ENCODE measurements at regions not wholly inside any gene's neighbourhood (a gene's known extent, or its start where the extent isn't known, plus 50 kb on each side); places are given as distances from the start of the nearest gene placed in this dataset.

- 100% methylated on average over 1 of the region's 2 CpGs for WGBS (ENCODE audit: insufficient coverage)
- Mint-ChIP-seq H3K27ac (no peak overlapping the region), H3K9me3 (peaks cover 0 to 3% (median 0%) of the 10 kb centered on the region in 7 donors), H3K36me3 (no peaks in the 10 kb centered on the region), H3K4me1 (no peaks in the 10 kb centered on the region), H3K27me3 (ENCODE audit: low read depth in 3 of 3) (peaks cover 2 to 5% (median 3%) of the 10 kb centered on the region in 3 donors), H3K4me3 (no peak overlapping the region)
- no peaks in the 10 kb centered on the region for H3K79me2 ChIP-seq (ENCODE audit: insufficient read depth, low read length)
- no peak overlapping the region for H3K4me2 ChIP-seq (replicated peaks; ENCODE audit: extremely low read depth, low read length, poor library complexity, severe bottlenecking)
- H3K27ac ChIP-seq (ENCODE audit: low read depth in 1 of 2, low read length in 2 of 2): no peak overlapping the region
- TF ChIP-seq CTCF (IDR thresholded peaks at IDR 0.05): no peak
- no peak overlapping the region for H3K4me3 ChIP-seq (replicated peaks in 1 of 3; ENCODE audit: low read depth in 2 of 3, low read length in 3 of 3)
- no peak overlapping the region for H2AFZ ChIP-seq (ENCODE audit: insufficient read depth, low read depth, low read length, poor library complexity, severe bottlenecking)
- H3K9me3 ChIP-seq (replicated peaks in 1 of 2; ENCODE audit: control insufficient read depth in 1 of 2, insufficient read depth in 1 of 2, low read length in 2 of 2): no peaks in the 10 kb centered on the region
- H3K27me3 ChIP-seq (ENCODE audit: control insufficient read depth in 2 of 2, insufficient read depth in 2 of 2, low read length in 2 of 2): no peaks in the 10 kb centered on the region
- intact Hi-C loops (cut with micrococcal nuclease): no loop called here
- DNase-seq: no peak
- H3K36me3 ChIP-seq (replicated peaks in 1 of 2; ENCODE audit: control insufficient read depth in 1 of 2, insufficient read depth in 2 of 2, low read length in 2 of 2): no peaks in the 10 kb centered on the region
- no peaks in the 10 kb centered on the region for H4K20me1 ChIP-seq (ENCODE audit: insufficient read depth, low read length)
- H3K9ac ChIP-seq (ENCODE audit: insufficient read depth, low read length, poor library complexity, severe bottlenecking): no peak overlapping the region
- no peaks in the 10 kb centered on the region for H3K4me1 ChIP-seq (ENCODE audit: control insufficient read depth in 1 of 2, insufficient read depth in 2 of 2, low read length in 2 of 2)
Measured at GRCh38 chr17:33469911-33470310, 176.8 kb upstream of the ASIC2 start.

DNA sequence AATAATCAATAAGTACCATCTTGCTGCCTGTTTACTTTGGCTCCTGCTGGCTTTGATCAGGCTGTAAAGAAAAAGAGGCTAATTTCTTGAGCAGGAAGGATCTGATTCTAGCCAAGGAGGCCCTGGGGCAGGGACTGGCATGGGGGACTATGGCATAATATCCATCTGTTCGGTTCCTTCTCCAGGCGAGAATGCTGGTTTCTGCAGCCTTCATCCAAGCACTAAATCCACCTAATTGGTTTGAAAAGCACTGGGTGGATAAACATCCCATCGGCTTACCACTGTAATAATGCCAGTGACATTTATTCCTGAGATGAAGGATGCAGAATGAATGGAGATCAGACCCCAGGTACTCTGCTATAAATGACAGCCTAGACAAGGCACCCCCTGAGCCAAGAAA lies 180.0 kb upstream of the ASIC2 start:
- Histone ChIP-seq H3K79me2 (ENCODE audit: insufficient read depth, low read length) (no peaks in the 10 kb centered on the region), H4K20me1 (ENCODE audit: insufficient read depth, low read length) (no peaks in the 10 kb centered on the region), H3K4me2 (replicated peaks; ENCODE audit: extremely low read depth, low read length, poor library complexity, severe bottlenecking) (no peak overlapping the region), H3K4me1 (ENCODE audit: control insufficient read depth in 1 of 2, insufficient read depth in 2 of 2, low read length in 2 of 2) (no peaks in the 10 kb centered on the region), H3K27me3 (ENCODE audit: control insufficient read depth in 2 of 2, insufficient read depth in 2 of 2, low read length in 2 of 2) (no peaks in the 10 kb centered on the region), H3K9ac (ENCODE audit: insufficient read depth, low read length, poor library complexity, severe bottlenecking) (no peak overlapping the region), H3K27ac (ENCODE audit: low read depth in 1 of 2, low read length in 2 of 2) (no peak overlapping the region), H3K36me3 (replicated peaks in 1 of 2; ENCODE audit: control insufficient read depth in 1 of 2, insufficient read depth in 2 of 2, low read length in 2 of 2) (no peaks in the 10 kb centered on the region), H3K4me3 (replicated peaks in 1 of 3; ENCODE audit: low read depth in 2 of 3, low read length in 3 of 3) (no peak overlapping the region), H3K9me3 (replicated peaks in 1 of 2; ENCODE audit: control insufficient read depth in 1 of 2, insufficient read depth in 1 of 2, low read length in 2 of 2) (no peaks in the 10 kb centered on the region), H2AFZ (ENCODE audit: insufficient read depth, low read depth, low read length, poor library complexity, severe bottlenecking) (no peak overlapping the region)
- H3K27me3 Mint-ChIP-seq (ENCODE audit: low read depth in 3 of 3): peaks cover 2 to 5% (median 5%) of the 10 kb centered on the region in 3 donors
- intact Hi-C loops (cut with micrococcal nuclease): no loop called here
- H3K4me1 Mint-ChIP-seq: no peaks in the 10 kb centered on the region
- WGBS (ENCODE audit: insufficient coverage): 80% methylated on average over 1 of the region's 3 CpGs
- no peaks in the 10 kb centered on the region for H3K9me3 Mint-ChIP-seq
- H3K27ac Mint-ChIP-seq: no peak overlapping the region
- H3K4me3 Mint-ChIP-seq: no peak overlapping the region
- no peaks in the 10 kb centered on the region for H3K36me3 Mint-ChIP-seq
- TF ChIP-seq CTCF (IDR thresholded peaks at IDR 0.05): no peak
- no peak for DNase-seq

Data from CD14-positive monocyte (primary cell).